ENCODE measurements at regions not wholly inside any gene's neighbourhood (a gene's known extent, or its start where the extent isn't known, plus 50 kb on each side); places are given as distances from the start of the nearest gene placed in this dataset.
"Not testable (repeated sequence)": the region's sequence is repeated elsewhere in the genome, so short reads cannot be mapped to it uniquely, and the experiment has no call there.

GRCh38 chr3:150127011-150127490 is 156.4 kb upstream of the PFN2 start:
- TF ChIP-seq CTCF (IDR thresholded peaks at IDR 0.05): no peak
- no peak for DNase-seq (ENCODE audit: low spot score in 2 of 2)
- Histone ChIP-seq H3K4me1 (no peaks in the 10 kb centered on the region), H3K36me3 (no peaks in the 10 kb centered on the region), H3K4me3 (no peak overlapping the region), H3K27me3 (no peaks in the 10 kb centered on the region), H3K27ac (no peak overlapping the region), H3K9me3 (no peaks in the 10 kb centered on the region)
- intact Hi-C loops (cut with DNase I): no loop called here

DNA sequence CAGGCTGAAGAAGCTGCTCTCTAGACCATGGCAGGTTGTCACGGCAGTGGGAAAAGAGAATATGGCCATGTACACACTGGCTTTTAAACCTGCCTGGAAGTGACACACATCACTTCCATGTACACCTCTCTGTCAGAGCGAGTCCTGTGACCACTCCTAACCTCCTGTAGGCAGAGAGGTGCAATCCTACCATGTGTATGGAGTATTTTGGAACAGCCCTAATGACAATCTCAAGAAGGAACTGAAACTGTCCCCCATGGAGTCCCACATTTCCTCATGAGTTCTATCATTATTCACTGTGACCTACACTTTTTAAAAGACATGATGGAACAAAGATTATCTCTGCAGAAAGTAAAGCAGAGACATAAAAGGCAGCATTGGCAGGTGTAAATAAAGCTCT is 153.4 kb upstream of the PFN2 start:
- Histone ChIP-seq H3K36me3 (no peaks in the 10 kb centered on the region), H3K27ac (no peak overlapping the region), H3K4me3 (no peak overlapping the region), H3K27me3 (no peaks in the 10 kb centered on the region), H3K4me1 (no peaks in the 10 kb centered on the region), H3K9me3 (no peaks in the 10 kb centered on the region)
- intact Hi-C loops (cut with DNase I): no loop called here
- DNase-seq (ENCODE audit: low spot score in 2 of 2): no peak
- TF ChIP-seq CTCF (IDR thresholded peaks at IDR 0.05): no peak

- H3K4me1 ChIP-seq; intact Hi-C loops (cut with DNase I); H3K27me3 ChIP-seq; H3K9me3 ChIP-seq; DNase-seq (ENCODE audit: low spot score in 2 of 2); H3K27ac ChIP-seq; H3K36me3 ChIP-seq; H3K4me3 ChIP-seq: not testable (repeated sequence)
Measured at GRCh38 chr3:150123249-150123648, 152.6 kb upstream of the PFN2 start.

- Histone ChIP-seq H3K9me3 (no peaks in the 10 kb centered on the region), H3K27ac (no peak overlapping the region), H3K4me3 (no peak overlapping the region), H3K4me1 (peaks cover 2 to 4% of the 10 kb centered on the region in 2 donors), H3K36me3 (no peaks in the 10 kb centered on the region), H3K27me3 (no peaks in the 10 kb centered on the region)
- no peak for TF ChIP-seq CTCF (IDR thresholded peaks at IDR 0.05)
- DNase-seq (ENCODE audit: low spot score in 2 of 2): no peak
- intact Hi-C loops (cut with DNase I): no loop called here
Measured at GRCh38 chr3:150118219-150118618, 147.5 kb upstream of the PFN2 start.

GRCh38 chr3:150117076-150117475 is 146.4 kb upstream of the PFN2 start:
- no peaks in the 10 kb centered on the region for H3K9me3 ChIP-seq
- H3K36me3 ChIP-seq: no peaks in the 10 kb centered on the region
- peaks cover 2 to 4% of the 10 kb centered on the region in 2 donors for H3K4me1 ChIP-seq
- intact Hi-C loops (cut with DNase I): no loop called here
- H3K27me3 ChIP-seq: no peaks in the 10 kb centered on the region
- TF ChIP-seq CTCF (IDR thresholded peaks at IDR 0.05): no peak
- DNase-seq (ENCODE audit: low spot score in 2 of 2): no peak
- no peak overlapping the region for H3K27ac ChIP-seq
- H3K4me3 ChIP-seq: no peak overlapping the region

- no peaks in the 10 kb centered on the region for H3K27me3 ChIP-seq
- no peak for DNase-seq (ENCODE audit: low spot score in 2 of 2)
- H3K4me1 ChIP-seq: peaks cover 2 to 4% of the 10 kb centered on the region in 2 donors
- TF ChIP-seq CTCF (IDR thresholded peaks at IDR 0.05): no peak
- H3K27ac ChIP-seq: no peak overlapping the region
- intact Hi-C loops (cut with DNase I): no loop called here
- H3K9me3 ChIP-seq: no peaks in the 10 kb centered on the region
- H3K36me3 ChIP-seq: no peaks in the 10 kb centered on the region
- H3K4me3 ChIP-seq: no peak overlapping the region
Measured at GRCh38 chr3:150116196-150116595, 145.5 kb upstream of the PFN2 start.

All from ascending aorta (tissue), 2 donors.